ENCODE measurements at regions not wholly inside any gene's neighbourhood (a gene's known extent, or its start where the extent isn't known, plus 50 kb on each side); places are given as distances from the start of the nearest gene placed in this dataset.

DNA sequence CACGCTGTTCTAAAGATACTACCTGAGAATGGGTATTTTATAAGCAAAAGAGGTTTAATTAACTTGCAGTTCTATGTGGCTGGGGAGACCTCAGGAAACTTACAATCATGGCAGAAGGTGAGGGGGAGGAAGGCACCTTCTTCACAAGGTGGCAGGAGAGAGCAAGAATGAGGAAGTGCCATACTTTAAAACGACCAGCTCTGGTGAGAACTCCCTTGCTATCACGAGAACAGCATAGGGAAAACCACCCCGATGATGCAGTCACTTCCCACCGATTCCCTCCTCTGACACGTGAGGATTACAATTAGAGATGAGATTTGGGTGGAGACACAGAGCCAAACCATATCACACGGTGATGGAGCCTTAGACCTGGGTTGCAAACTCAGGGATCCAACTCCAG is 317.5 kb upstream of the EEF2KMT start:
- TF ChIP-seq, protein P1, sequence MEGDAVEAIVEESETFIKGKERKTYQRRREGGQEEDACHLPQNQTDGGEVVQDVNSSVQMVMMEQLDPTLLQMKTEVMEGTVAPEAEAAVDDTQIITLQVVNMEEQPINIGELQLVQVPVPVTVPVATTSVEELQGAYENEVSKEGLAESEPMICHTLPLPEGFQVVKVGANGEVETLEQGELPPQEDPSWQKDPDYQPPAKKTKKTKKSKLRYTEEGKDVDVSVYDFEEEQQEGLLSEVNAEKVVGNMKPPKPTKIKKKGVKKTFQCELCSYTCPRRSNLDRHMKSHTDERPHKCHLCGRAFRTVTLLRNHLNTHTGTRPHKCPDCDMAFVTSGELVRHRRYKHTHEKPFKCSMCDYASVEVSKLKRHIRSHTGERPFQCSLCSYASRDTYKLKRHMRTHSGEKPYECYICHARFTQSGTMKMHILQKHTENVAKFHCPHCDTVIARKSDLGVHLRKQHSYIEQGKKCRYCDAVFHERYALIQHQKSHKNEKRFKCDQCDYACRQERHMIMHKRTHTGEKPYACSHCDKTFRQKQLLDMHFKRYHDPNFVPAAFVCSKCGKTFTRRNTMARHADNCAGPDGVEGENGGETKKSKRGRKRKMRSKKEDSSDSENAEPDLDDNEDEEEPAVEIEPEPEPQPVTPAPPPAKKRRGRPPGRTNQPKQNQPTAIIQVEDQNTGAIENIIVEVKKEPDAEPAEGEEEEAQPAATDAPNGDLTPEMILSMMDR (IDR thresholded peaks at IDR 0.05), result no peak
- no peak for TF ChIP-seq POLR2A (IDR thresholded peaks at IDR 0.05)
